WTC11 (cell line): ENCODE measurements at regions not wholly inside any gene's neighbourhood (a gene's known extent, or its start where the extent isn't known, plus 50 kb on each side); places are given as distances from the start of the nearest gene placed in this dataset.

ENCODE experiments used
- CTCF ChIP-seq: fragments of 200-600 bp; IDR thresholded peaks from 2 replicates; pipeline ENCODE4 v1.8.0; 2022; ENCODE audit warnings: antibody characterized with exemption
- JAZF1 ChIP-seq: fragments of 250-450 bp; sonication (Bioruptor Pico); IDR thresholded peaks from 2 replicates; pipeline ENCODE4 v1.9.0; 2021; ENCODE audit warnings: moderate library complexity, mild to moderate bottlenecking, inconsistent platforms
- MLX ChIP-seq: sonication (generic); formaldehyde crosslinking; IDR thresholded peaks from 2 replicates; pipeline ENCODE4 v1.8.1; 2023; ENCODE audit warnings: mild to moderate bottlenecking, missing genetic modification reagents, moderate library complexity
- NFE2L1 ChIP-seq: sonication (generic); formaldehyde crosslinking; IDR thresholded peaks from 2 replicates; pipeline ENCODE4 v1.8.1; 2023; ENCODE audit warnings: missing genetic modification reagents
- NFYB ChIP-seq: sonication (generic); formaldehyde crosslinking; conservative IDR thresholded peaks from 2 replicates; pipeline ENCODE4 v1.8.0; 2022; ENCODE audit warnings: low read depth, missing genetic modification reagents
- ZBTB43 ChIP-seq: sonication (generic); formaldehyde crosslinking; IDR thresholded peaks from 2 replicates; pipeline ENCODE4 v1.8.1; 2023; ENCODE audit warnings: mild to moderate bottlenecking, missing genetic modification reagents
- ZNF138 ChIP-seq: sonication (generic); formaldehyde crosslinking; conservative IDR thresholded peaks from 2 replicates; pipeline ENCODE4 v1.8.1; 2022; ENCODE audit warnings: mild to moderate bottlenecking, moderate library complexity, missing genetic modification reagents

GRCh38 chr17:64784353-64785010, 122.4 kb upstream of the SMURF2 start:
- no peak for TF ChIP-seq ZNF138
- no peak for TF ChIP-seq NFE2L1 (CRISPR knock-in tag)
- no peak for TF ChIP-seq CTCF
- no peak for TF ChIP-seq ZBTB43
- no peak for TF ChIP-seq MLX
- no peak for TF ChIP-seq JAZF1 (CRISPR knock-in tag)
- no peak for TF ChIP-seq NFYB (CRISPR knock-in tag)
